H1 (cell line): ENCODE measurements at regions not wholly inside any gene's neighbourhood (a gene's known extent, or its start where the extent isn't known, plus 50 kb on each side); places are given as distances from the start of the nearest gene placed in this dataset.

ENCODE experiments used
- CTCF ChIA-PET: fragments of 300-600 bp; sonication (Branson Sonifier 250); formaldehyde crosslinking; loops from one replicate; lab custom pipeline; 2021; ENCODE audit not compliant: partially characterized antibody; lab: Charles Lee
- POLR2A ChIA-PET: fragments of 300-600 bp; sonication (Branson Sonifier 250); formaldehyde crosslinking; loops from one replicate; lab custom pipeline; 2021; ENCODE audit warnings: inconsistent platforms; ENCODE audit not compliant: partially characterized antibody; lab: Charles Lee
- DNase-seq, 2 experiments: peaks; one replicate each; pipeline versions ENCODE4 v3.0.0 to v3.0.0-alpha.2; 2010 to 2022; ENCODE audit warnings: low spot score in 2 of 2, low read depth in 1 of 2, mixed read lengths in 1 of 2
- FAIRE-seq: peaks from 2 replicates; lab custom pipeline; 2011; peaks lifted over from hg19 to GRCh38; lab: Jason Lieb, UNC
- H2AFZ ChIP-seq: 2 replicates; pipeline ENCODE4 v1.8.1; 2012; ENCODE audit warnings: low read length, inconsistent platforms
- H2AK5ac ChIP-seq: 2 replicates; pipeline ENCODE4 v1.6.1; 2013; ENCODE audit warnings: low read depth, low read length
- H2BK120ac ChIP-seq: replicated peaks from 2 replicates; pipeline ENCODE3; 2013; ENCODE audit warnings: low read depth, low read length, inconsistent platforms
- H2BK12ac ChIP-seq: 2 replicates; pipeline ENCODE4 v1.6.1; 2013; ENCODE audit warnings: low read depth, low read length
- H2BK15ac ChIP-seq: 2 replicates; pipeline ENCODE4 v1.6.1; 2013; ENCODE audit warnings: low read length
- H2BK20ac ChIP-seq: 2 replicates; pipeline ENCODE4 v1.6.1; 2013; ENCODE audit warnings: low read length
- H2BK5ac ChIP-seq: 2 replicates; pipeline ENCODE4 v1.6.1; 2013; ENCODE audit warnings: low read depth, low read length
- H3K14ac ChIP-seq: 2 replicates; pipeline ENCODE4 v1.6.1; 2013; ENCODE audit warnings: inconsistent platforms; ENCODE audit not compliant: insufficient read length
- H3K18ac ChIP-seq: 2 replicates; pipeline ENCODE4 v1.6.1; 2013; ENCODE audit warnings: low read length; ENCODE audit errors: extremely low read depth
- H3K23ac ChIP-seq: 2 replicates; pipeline ENCODE4 v1.6.1; 2013; ENCODE audit warnings: inconsistent platforms; ENCODE audit not compliant: insufficient read length
- H3K23me2 ChIP-seq: 2 replicates; pipeline ENCODE4 v1.6.1; 2013; ENCODE audit warnings: low read depth, low read length
- H3K27ac ChIP-seq: 2 replicates; pipeline ENCODE4 v1.6.1; 2011; ENCODE audit warnings: low read depth, low read length, inconsistent platforms
- H3K27me3 ChIP-seq, 4 experiments: replicated peaks in 1 of 4; 1 replicate in 1 of 4; 2 replicates in 3 of 4; pipeline versions ENCODE4 v1.6.1 to v1.8.1; 2011 to 2013; ENCODE audit warnings: low read length in 3 of 4, mild to moderate bottlenecking in 3 of 4, inconsistent platforms in 2 of 4, mixed read lengths in 2 of 4, moderate library complexity in 1 of 4; ENCODE audit not compliant: control insufficient read depth in 3 of 4, insufficient read depth in 3 of 4; ENCODE audit errors: extremely low read depth in 1 of 4
- H3K36me3 ChIP-seq, 4 experiments: 2 replicates each; pipeline versions ENCODE4 v1.6.1 to v1.8.1; 2011 to 2013; ENCODE audit warnings: mild to moderate bottlenecking in 4 of 4, low read length in 3 of 4, moderate library complexity in 2 of 4, control low read depth in 1 of 4, inconsistent platforms in 1 of 4; ENCODE audit not compliant: insufficient read depth in 4 of 4, control insufficient read depth in 2 of 4
- H3K4ac ChIP-seq: replicated peaks from 2 replicates; pipeline ENCODE3; 2013; ENCODE audit warnings: low read length, low read depth, mixed read lengths, inconsistent platforms; ENCODE audit not compliant: insufficient read length
- H3K4me1 ChIP-seq, 4 experiments: replicated peaks in 1 of 4; 1 replicate in 1 of 4; 2 replicates in 3 of 4; pipeline versions ENCODE4 v1.6.1 to v1.8.1; 2011 to 2013; ENCODE audit warnings: low read length in 3 of 4, inconsistent platforms in 2 of 4, mixed read lengths in 1 of 4; ENCODE audit not compliant: insufficient read depth in 4 of 4, control insufficient read depth in 3 of 4
- H3K4me2 ChIP-seq, 2 experiments: 2 replicates each; pipeline versions ENCODE4 v1.6.1 to v1.8.1; 2011 to 2013; ENCODE audit warnings: low read depth in 2 of 2, low read length in 2 of 2, control low read depth in 1 of 2, inconsistent platforms in 1 of 2, mild to moderate bottlenecking in 1 of 2; ENCODE audit not compliant: insufficient read depth in 1 of 2
- H3K4me3 ChIP-seq, 4 experiments: fragments of 200-600, 300-600 bp in 1 of 4; sonication (generic), shearing (Covaris generic), sonication (Bioruptor Twin) in 1 of 4; 2 replicates each; pipeline versions ENCODE4 v1.5.1 to v1.8.1; 2011 to 2016; ENCODE audit warnings: low read length in 4 of 4, low read depth in 3 of 4, control low read depth in 2 of 4, inconsistent platforms in 2 of 4, mild to moderate bottlenecking in 2 of 4, mixed read lengths in 1 of 4, moderate library complexity in 1 of 4; ENCODE audit not compliant: insufficient read depth in 2 of 4; ENCODE audit errors: extremely low read depth in 1 of 4
- H3K56ac ChIP-seq: replicated peaks from 2 replicates; pipeline ENCODE3; 2013; ENCODE audit warnings: low read depth, mild to moderate bottlenecking, mixed read lengths, low read length, inconsistent platforms; ENCODE audit not compliant: insufficient read length
- H3K79me1 ChIP-seq: 2 replicates; pipeline ENCODE4 v1.6.1; 2013; ENCODE audit warnings: low read depth, low read length, control low read depth
- H3K79me2 ChIP-seq, 2 experiments: 2 replicates each; pipeline versions ENCODE4 v1.6.1 to v1.8.1; 2012 to 2013; ENCODE audit warnings: low read length in 2 of 2, mild to moderate bottlenecking in 2 of 2, inconsistent platforms in 1 of 2; ENCODE audit not compliant: insufficient read depth in 2 of 2, control insufficient read depth in 1 of 2
- H3K9ac ChIP-seq, 4 experiments: replicated peaks in 1 of 4; 1 replicate in 1 of 4; 2 replicates in 3 of 4; pipeline versions ENCODE4 v1.6.1 to v1.8.1; 2011 to 2013; ENCODE audit warnings: low read depth in 3 of 4, low read length in 3 of 4, control low read depth in 2 of 4, mild to moderate bottlenecking in 2 of 4, moderate library complexity in 2 of 4, inconsistent platforms in 1 of 4; ENCODE audit errors: extremely low read depth in 1 of 4
- H3K9me3 ChIP-seq, 2 experiments: 2 replicates each; pipeline versions ENCODE4 v1.6.1 to v1.8.1; 2012 to 2013; ENCODE audit warnings: mild to moderate bottlenecking in 2 of 2, moderate library complexity in 2 of 2, control low read depth in 1 of 2, inconsistent platforms in 1 of 2, low read depth in 1 of 2, low read length in 1 of 2, mixed read lengths in 1 of 2; ENCODE audit not compliant: insufficient read depth in 2 of 2
- H4K20me1 ChIP-seq, 2 experiments: replicated peaks in 1 of 2; 2 replicates each; pipeline versions ENCODE3 to v1.8.1; 2011 to 2013; ENCODE audit warnings: inconsistent platforms in 2 of 2, low read length in 2 of 2, mild to moderate bottlenecking in 1 of 2; ENCODE audit not compliant: insufficient read depth in 2 of 2, control insufficient read depth in 1 of 2
- H4K5ac ChIP-seq: 2 replicates; pipeline ENCODE4 v1.6.1; 2013; ENCODE audit warnings: low read length, low read depth, mixed read lengths, inconsistent platforms; ENCODE audit not compliant: insufficient read length
- H4K8ac ChIP-seq: 2 replicates; pipeline ENCODE4 v1.8.0; 2013; ENCODE audit warnings: mild to moderate bottlenecking, moderate library complexity, low read length, inconsistent platforms; ENCODE audit not compliant: insufficient read depth; ENCODE audit errors: extremely low read depth
- H4K91ac ChIP-seq: replicated peaks from 2 replicates; pipeline ENCODE3; 2013; ENCODE audit warnings: low read length, mixed read lengths, inconsistent platforms; ENCODE audit not compliant: insufficient read length
- CEBPB ChIP-seq: IDR thresholded peaks from 2 replicates; pipeline ENCODE4 v1.6.1; 2012; ENCODE audit warnings: low read depth, low read length
- EP300 ChIP-seq, 2 experiments: IDR thresholded peaks; 1 replicate in 1 of 2; 2 replicates in 1 of 2; pipeline ENCODE4 v1.6.1; 2011 to 2012; ENCODE audit warnings: low read depth in 2 of 2, low read length in 2 of 2, mild to moderate bottlenecking in 2 of 2, borderline replicate concordance in 1 of 2, inconsistent platforms in 1 of 2, moderate library complexity in 1 of 2
- KDM1A ChIP-seq: fragments of 200-600, 300-600 bp; sonication (generic); IDR thresholded peaks from 2 replicates; pipeline ENCODE4 v1.7.1; 2016; ENCODE audit warnings: mild to moderate bottlenecking, low read length, borderline replicate concordance
- SP1 ChIP-seq: IDR thresholded peaks from 2 replicates; pipeline ENCODE4 v1.6.1; 2011; ENCODE audit warnings: low read depth, low read length
- SP4 ChIP-seq: IDR thresholded peaks from 2 replicates; pipeline ENCODE4 v1.6.1; 2012; ENCODE audit warnings: low read length, inconsistent platforms
- WGBS, 2 experiments: shearing (Covaris generic) in 1 of 2; methylation state at CpG; one replicate each; pipeline versions ENCODE4 v1.1.6 to v1.1.7; 2013 to 2015; ENCODE audit warnings: low lambda C conversion rate in 2 of 2, mixed read lengths in 2 of 2, inconsistent platforms in 1 of 2, low coverage in 1 of 2, missing lambda C conversion rate in 1 of 2; ENCODE audit not compliant: insufficient replicate concordance in 2 of 2, insufficient coverage in 1 of 2, insufficient read length in 1 of 2; ENCODE audit errors: extremely low coverage in 1 of 2, missing lambda C conversion rate in 1 of 2; 5-methylcytosine and 5-hydroxymethylcytosine counted together
- TF ChIP-seq, protein P1 (sequence below), 3 experiments: IDR thresholded peaks; 1 replicate in 2 of 3; 2 replicates in 1 of 3; pipeline versions ENCODE4 v1.5.1 to v1.6.1; 2011; ENCODE audit warnings: low read length in 3 of 3, mild to moderate bottlenecking in 3 of 3, inconsistent platforms in 2 of 3, low read depth in 1 of 3, moderate library complexity in 1 of 3; ENCODE audit not compliant: insufficient read depth in 1 of 3; ENCODE audit errors: control extremely low read depth in 1 of 3

- Histone ChIP-seq H3K36me3 (no peaks in the 10 kb centered on the region), H3K4me1 (no peaks in the 10 kb centered on the region), H3K18ac (no peak overlapping the region), H3K23ac (no peak overlapping the region), H2BK5ac (no peak overlapping the region), H2BK12ac (no peak overlapping the region), H3K4me2 (no peak overlapping the region), H3K27me3 (no peaks in the 10 kb centered on the region), H3K14ac (no peak overlapping the region), H2BK20ac (no peak overlapping the region), H4K20me1 (no peaks in the 10 kb centered on the region), H2BK15ac (no peak overlapping the region), H3K4me3 (no peak overlapping the region), H2AK5ac (no peak overlapping the region), H3K56ac (no peak overlapping the region), H4K5ac (no peak overlapping the region), H2AFZ (no peak overlapping the region), H3K27ac (no peak overlapping the region), H3K23me2 (no peaks in the 10 kb centered on the region), H3K79me1 (no peaks in the 10 kb centered on the region), H3K4ac (no peak overlapping the region), H4K8ac (no peak overlapping the region), H3K79me2 (no peaks in the 10 kb centered on the region), H3K9ac (no peak overlapping the region), H2BK120ac (no peak overlapping the region), H4K91ac (no peak overlapping the region), H3K9me3 (no peaks in the 10 kb centered on the region)
- ChIA-PET POLR2A (no interaction called here), CTCF (interaction anchor here (0.7 to 0.9 kb wide), 3 partner anchors 18 to 402 kb away, joined by 3 read pairs; no protein-coding TSS in a partner anchor)
- no peak for DNase-seq
- WGBS, 2 experiments, result 97% methylated on average over 6 of the region's 6 CpGs; no CpG with 5 or more reads in 1 of the 2 experiments
- no peak for FAIRE-seq
- TF ChIP-seq EP300 (IDR thresholded peaks at IDR 0.05; ENCODE audit: borderline replicate concordance in 1 of 2, low read depth in 2 of 2, low read length in 2 of 2) (no peak), CEBPB (no peak), SP1 (no peak), SP4 (no peak), KDM1A (no peak)
- TF ChIP-seq, protein P1, sequence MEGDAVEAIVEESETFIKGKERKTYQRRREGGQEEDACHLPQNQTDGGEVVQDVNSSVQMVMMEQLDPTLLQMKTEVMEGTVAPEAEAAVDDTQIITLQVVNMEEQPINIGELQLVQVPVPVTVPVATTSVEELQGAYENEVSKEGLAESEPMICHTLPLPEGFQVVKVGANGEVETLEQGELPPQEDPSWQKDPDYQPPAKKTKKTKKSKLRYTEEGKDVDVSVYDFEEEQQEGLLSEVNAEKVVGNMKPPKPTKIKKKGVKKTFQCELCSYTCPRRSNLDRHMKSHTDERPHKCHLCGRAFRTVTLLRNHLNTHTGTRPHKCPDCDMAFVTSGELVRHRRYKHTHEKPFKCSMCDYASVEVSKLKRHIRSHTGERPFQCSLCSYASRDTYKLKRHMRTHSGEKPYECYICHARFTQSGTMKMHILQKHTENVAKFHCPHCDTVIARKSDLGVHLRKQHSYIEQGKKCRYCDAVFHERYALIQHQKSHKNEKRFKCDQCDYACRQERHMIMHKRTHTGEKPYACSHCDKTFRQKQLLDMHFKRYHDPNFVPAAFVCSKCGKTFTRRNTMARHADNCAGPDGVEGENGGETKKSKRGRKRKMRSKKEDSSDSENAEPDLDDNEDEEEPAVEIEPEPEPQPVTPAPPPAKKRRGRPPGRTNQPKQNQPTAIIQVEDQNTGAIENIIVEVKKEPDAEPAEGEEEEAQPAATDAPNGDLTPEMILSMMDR (IDR thresholded peaks at IDR 0.05; ENCODE audit: control extremely low read depth in 1 of 3, insufficient read depth in 1 of 3, low read depth in 1 of 3, low read length in 3 of 3), result no peak
Measured at GRCh38 chr2:107322416-107322815, 436.4 kb upstream of the ST6GAL2 start.
